UCSD-AML1 (cell line): ENCODE measurements at regions not wholly inside any gene's neighbourhood (a gene's known extent, or its start where the extent isn't known, plus 50 kb on each side); places are given as distances from the start of the nearest gene placed in this dataset.

Experiments
- DNase-seq: peaks from one replicate; lab custom pipeline; 2025; ENCODE audit not compliant: unreplicated experiment; lab: John Stamatoyannopoulos, UW

DNA sequence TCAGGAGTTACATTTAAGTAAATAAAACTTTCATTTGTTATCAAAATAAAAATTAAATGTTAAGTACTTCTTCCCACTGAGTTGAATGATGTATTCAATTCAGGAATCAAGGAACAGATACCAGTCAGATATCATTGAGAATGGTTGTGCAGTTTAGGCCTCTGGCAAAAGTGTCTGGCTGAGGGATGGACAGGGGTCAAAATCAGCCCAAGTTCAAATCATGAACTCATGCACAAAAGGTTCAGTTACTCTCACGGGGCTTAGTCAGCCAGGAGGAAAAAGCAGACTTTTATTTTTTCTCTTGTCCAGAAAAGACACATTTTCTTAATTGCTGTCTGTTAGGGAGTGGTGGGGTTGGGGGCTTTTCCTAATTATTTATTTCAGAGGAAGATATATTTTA, 166.3 kb downstream of the RASSF9 start:
- no peak for DNase-seq

DNA sequence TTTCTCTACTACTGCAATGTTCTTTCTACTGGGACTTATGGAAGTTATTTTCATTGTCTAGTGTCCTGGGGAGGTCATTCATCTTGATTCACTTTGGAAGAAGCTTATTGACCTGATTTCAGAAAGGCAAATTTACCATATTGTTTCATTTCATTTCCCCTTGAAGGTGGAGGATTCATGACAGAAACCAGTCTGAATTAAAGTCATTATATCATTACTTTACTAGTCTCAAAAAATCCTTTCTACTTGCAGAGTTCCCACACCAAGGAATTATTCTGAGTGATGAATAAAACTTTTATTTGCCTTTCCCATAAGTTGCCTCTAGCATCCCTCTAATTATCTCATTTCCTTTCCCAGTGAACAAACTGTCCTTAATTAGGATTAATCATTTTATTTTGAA, 163.8 kb downstream of the RASSF9 start:
- DNase-seq = no peak

- DNase-seq = no peak
Measured at GRCh38 chr12:85673921-85674420, 162.2 kb downstream of the RASSF9 start.

DNA sequence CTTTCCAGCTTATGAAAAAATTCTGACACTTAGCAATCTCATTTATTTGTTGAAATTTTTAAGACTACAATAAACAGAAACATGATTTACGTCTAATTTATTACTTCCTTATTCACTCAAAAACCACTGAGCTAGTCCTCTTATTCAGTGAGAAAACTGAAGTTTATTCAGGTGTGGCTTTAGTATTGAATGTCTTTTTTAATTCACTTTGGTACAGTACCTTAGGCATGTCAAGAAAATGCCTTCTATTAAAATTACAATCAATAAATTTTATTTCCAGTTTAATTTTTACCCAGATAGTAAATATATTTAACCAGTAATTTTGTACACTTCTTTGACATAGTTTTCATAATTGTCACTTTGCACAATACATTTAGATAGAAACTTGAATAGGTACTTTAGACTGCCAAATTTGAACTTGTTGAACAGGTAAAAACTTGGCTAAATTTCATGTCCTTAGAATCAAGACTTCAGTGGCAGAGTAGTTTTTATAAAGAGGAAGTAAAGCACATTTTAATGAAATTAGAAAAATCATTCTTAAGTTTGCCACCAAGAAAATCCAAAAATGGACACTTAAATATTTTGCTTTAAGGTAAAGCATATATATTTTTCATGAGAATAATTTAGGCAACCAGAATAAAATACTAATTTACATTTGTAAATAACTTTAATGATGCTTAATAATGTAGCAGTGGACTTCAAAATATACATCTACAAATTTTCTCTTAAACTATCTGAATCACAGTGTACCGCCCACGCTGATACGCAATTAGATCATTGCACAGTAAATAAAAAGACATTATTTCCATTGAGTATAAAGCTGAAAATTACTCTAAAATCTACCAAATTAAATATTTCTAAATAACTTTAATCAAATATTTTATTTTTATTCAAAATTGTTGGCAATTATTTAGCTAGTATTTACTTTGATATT, 159.1 kb downstream of the RASSF9 start:
- DNase-seq = no peak

DNA sequence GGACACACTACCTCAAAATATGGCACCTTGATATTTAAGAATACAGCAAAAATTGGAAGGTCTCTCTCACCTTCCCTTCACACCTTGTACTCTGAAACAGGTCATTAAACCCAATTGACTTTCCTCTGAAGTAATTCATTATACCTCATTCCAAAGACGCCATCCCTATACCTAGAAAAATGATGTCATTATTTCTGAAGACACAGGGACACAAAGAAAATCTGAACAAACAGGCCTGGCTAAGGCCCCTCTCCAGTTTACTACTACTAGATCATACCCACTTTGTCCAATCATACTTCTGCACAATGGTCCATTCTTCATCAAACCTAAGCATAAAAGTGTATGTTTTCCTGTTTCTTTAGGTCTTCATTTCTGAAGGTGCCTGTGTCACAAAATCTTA, 156.9 kb downstream of the RASSF9 start:
- DNase-seq = no peak

GRCh38 chr12:85680881-85681280, 155.3 kb downstream of the RASSF9 start:
- no peak for DNase-seq

DNA sequence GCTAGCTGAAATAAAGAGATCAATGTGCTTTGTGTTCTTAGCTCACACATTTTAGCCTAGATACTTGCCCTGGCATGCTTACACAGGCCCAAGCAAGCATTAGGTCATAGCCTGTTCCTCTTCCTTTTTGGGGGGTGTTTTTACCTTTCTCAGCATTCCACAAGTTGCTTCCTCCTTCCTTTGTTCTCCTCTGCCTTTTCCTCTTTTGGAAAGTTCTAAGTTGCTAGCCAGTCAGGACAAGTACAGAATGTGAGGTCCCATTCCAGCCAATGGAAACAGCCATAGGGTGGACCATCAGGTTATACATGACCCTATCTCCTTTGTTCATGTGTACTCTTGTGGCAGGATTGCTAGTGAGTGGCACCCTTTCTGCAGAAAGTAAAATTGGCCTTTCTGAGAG, 154.9 kb downstream of the RASSF9 start:
- DNase-seq = no peak

GRCh38 chr12:85683051-85683450, 153.2 kb downstream of the RASSF9 start:
- no peak for DNase-seq

DNA sequence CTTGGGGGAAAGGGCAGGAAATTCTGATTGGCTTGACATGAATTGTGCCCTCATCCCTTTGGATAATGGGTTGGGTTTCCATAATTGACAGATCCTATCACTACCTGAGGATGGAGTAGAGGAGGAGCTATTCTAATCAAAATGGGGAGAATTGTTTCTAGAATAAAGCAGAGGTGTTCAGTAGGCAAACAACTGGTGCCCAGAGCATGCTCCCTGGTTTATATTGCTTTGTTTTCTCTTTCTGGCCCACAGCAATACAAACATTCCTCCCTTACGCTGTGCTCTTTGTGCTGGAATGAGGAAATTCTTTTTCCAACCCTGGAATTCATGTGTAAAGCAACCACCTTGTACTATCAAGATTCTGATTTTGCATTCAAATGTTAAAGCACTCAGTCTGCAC, 147.4 kb downstream of the RASSF9 start:
- no peak for DNase-seq

DNA sequence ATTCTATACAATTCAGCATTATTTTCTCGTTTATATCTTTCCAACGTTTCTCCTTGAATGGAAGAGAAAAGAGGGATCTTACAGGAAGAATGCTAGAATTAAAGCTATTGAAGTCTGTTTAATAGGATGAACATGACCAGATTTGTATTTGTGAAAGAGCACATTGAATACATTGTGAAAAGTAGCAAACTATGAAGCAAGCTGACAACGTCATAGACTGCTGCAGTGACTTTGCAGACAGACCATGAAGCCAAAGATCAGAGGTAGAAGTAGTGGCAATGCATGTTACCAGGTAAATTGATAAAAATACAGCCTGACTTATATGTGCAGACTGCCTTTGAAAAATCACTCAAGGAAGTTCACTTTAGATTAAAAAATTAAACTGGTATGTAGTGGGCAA, 146.1 kb downstream of the RASSF9 start:
- no peak for DNase-seq

GRCh38 chr12:85693093-85693665, 143.0 kb downstream of the RASSF9 start:
- peak; percentile 6 for DNase-seq

- peak; percentile 3 for DNase-seq
Measured at GRCh38 chr12:85695097-85695715, 141.0 kb downstream of the RASSF9 start.

- DNase-seq = no peak
Measured at GRCh38 chr12:85697003-85697402, 139.2 kb downstream of the RASSF9 start.

DNA sequence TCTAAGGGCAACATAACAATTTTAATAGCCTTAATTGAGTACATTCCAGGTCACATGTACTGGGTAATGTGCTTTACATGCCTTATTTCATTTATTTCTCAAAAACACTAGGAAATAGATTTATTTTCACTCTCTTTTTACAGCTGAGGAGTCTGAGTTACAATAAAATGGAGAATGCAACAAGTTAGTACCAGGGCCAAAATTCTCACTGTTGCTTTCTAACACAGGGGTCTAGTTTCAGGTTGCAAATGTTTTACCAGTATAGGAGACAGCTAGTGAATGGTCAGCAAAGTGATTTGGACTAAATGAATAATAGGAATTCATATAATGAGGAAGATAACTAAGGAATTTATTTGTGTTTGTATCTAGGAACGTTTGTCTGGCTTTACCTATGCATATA, 137.3 kb downstream of the RASSF9 start:
- DNase-seq = no peak

- DNase-seq = no peak
Measured at GRCh38 chr12:85708775-85709174, 127.4 kb downstream of the RASSF9 start.

GRCh38 chr12:85711735-85712390, 124.3 kb downstream of the RASSF9 start:
- peak; percentile 2 for DNase-seq

- no peak for DNase-seq
Measured at GRCh38 chr12:85713373-85713772, 122.8 kb downstream of the RASSF9 start.

DNA sequence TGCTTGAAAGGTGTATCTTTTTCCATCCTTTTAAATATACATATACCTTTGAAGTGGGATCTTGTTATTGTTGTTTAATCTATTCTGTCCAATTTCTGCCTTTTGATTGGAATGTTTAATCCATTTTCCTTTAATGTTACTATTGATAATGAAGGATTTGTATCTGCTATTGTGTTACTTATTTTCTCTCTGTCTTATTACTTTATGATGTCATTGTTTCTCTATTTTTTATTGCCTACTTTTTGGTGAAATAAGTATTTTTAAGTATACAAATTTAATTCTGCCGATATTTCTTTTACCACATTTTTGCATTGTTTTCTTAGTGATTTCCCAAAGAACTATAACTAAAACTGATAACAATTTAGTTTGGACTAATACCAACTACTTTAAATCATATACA, 121.8 kb downstream of the RASSF9 start:
- no peak for DNase-seq

DNA sequence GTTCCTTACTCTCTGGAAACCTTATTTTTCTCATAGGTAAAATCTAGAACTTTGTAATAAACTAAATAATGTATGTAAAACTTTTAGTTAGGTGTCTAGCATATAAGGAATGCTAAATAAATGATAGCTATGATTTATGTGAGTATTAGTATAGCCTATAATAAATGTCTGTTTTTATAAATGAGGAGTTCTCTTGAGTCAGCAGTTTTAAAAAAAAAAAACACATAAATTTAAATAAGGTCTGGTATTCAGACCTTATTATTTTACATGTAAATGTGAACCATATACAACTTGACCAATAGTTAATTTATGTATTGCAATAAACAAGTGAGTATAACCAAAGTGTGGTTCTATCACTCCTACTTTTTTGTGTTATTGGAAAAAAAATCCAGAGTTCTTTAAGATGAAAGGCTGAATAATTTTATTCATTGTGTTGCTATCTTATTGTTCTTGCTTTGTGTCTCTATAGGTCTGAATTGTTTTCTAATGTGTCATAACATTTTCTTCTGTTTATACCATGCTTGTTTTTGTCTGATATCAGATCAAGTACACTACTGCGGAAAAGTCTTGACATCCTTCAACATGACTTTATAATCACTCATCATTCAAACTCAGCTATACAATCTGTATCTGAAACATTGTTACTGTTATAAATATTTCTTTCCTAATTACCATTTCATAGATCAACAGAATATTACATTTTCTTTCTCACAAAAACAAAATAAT, 115.7 kb downstream of the RASSF9 start:
- no peak for DNase-seq

DNA sequence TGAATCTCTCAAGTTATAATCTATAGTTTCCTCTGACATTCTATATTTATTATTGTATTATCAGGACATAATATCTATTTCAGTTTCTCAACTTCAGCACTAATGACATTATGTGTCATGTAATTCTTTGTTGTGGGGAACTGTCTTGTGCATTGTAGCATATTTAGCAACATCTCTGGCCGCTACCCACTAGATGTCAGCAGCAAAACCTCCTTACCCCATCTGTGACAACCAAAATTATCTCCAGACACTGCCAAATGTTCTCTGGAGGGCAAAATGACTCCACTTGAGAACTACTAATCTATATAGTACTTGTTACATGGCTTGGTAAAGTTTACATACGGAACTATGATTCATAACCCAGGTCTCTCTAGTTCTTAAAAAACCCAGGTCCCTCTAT, 110.2 kb downstream of the RASSF9 start:
- DNase-seq = peak; percentile 2
